ENCODE measurements at regions not wholly inside any gene's neighbourhood (a gene's known extent, or its start where the extent isn't known, plus 50 kb on each side); places are given as distances from the start of the nearest gene placed in this dataset.
A peak's percentile ranks its signal among the peaks of the same experiment; 100 is the strongest.

GRCh38 chr6:169165561-169166300 is 87.9 kb downstream of the THBS2 start:
- no peak overlapping the region for H2AK5ac ChIP-seq (ENCODE audit: low read length, severe bottlenecking)
- H3K36me3 ChIP-seq (ENCODE audit: control insufficient read depth in 1 of 2, insufficient read depth in 2 of 2, low read depth in 1 of 2, low read length in 2 of 2) = peaks cover 0 to 2% of the 10 kb centered on the region in 2 experiments
- H2BK12ac ChIP-seq (ENCODE audit: low read length in 2 of 2) = peak overlapping the region in 1 of 2 experiments; percentile 33
- no peak overlapping the region for H3K4ac ChIP-seq (ENCODE audit: low read depth in 1 of 2, low read length in 2 of 2)
- H2AFZ ChIP-seq (ENCODE audit: low read depth, low read length) = no peak overlapping the region
- WGBS = 85% methylated on average over 12 of the region's 12 CpGs
- H4K8ac ChIP-seq (ENCODE audit: low read length) = peak overlapping the region; percentile 14
- H3K23ac ChIP-seq (ENCODE audit: low read length in 2 of 2) = no peak overlapping the region
- H3K14ac ChIP-seq (ENCODE audit: low read length in 2 of 2) = no peak overlapping the region
- no peak overlapping the region for H2BK120ac ChIP-seq (ENCODE audit: low read depth, low read length)
- H4K91ac ChIP-seq (ENCODE audit: low read length) = no peak overlapping the region
- H3K9ac ChIP-seq (ENCODE audit: low read length) = no peak overlapping the region
- no peak overlapping the region for H3K4me2 ChIP-seq (ENCODE audit: low read length, poor library complexity, severe bottlenecking)
- H3K4me3 ChIP-seq (ENCODE audit: insufficient read depth in 1 of 2, low read depth in 1 of 2, low read length in 2 of 2) = no peak overlapping the region
- H3K18ac ChIP-seq (ENCODE audit: low read depth in 1 of 2, low read length in 2 of 2) = no peak overlapping the region
- H3K9me3 ChIP-seq (ENCODE audit: control insufficient read depth, low read length) = no peaks in the 10 kb centered on the region
- DNase-seq = no peak
- H3K27me3 ChIP-seq (ENCODE audit: control insufficient read depth in 1 of 2, insufficient read depth in 1 of 2, low read length in 2 of 2) = no peaks in the 10 kb centered on the region
- peaks cover 23% of the 10 kb centered on the region for H3K4me1 ChIP-seq (ENCODE audit: control insufficient read depth, insufficient read depth, low read depth, low read length)
- H2BK15ac ChIP-seq (ENCODE audit: low read depth, poor library complexity, severe bottlenecking) = no peak overlapping the region
- H2BK5ac ChIP-seq (ENCODE audit: low read depth, low read length, poor library complexity, severe bottlenecking) = no peak overlapping the region
- H3K79me1 ChIP-seq (replicated peaks; ENCODE audit: low read length, poor library complexity, severe bottlenecking) = no peaks in the 10 kb centered on the region
- H3K27ac ChIP-seq (ENCODE audit: low read length, poor library complexity, severe bottlenecking) = no peak overlapping the region

- H2AK5ac ChIP-seq (ENCODE audit: low read length, severe bottlenecking) = no peak overlapping the region
- no peak overlapping the region for H3K4me2 ChIP-seq (ENCODE audit: low read length, poor library complexity, severe bottlenecking)
- no peak for DNase-seq
- no peak overlapping the region for H3K4me3 ChIP-seq (ENCODE audit: insufficient read depth in 1 of 2, low read depth in 1 of 2, low read length in 2 of 2)
- H2BK15ac ChIP-seq (ENCODE audit: low read depth, poor library complexity, severe bottlenecking) = no peak overlapping the region
- no peak overlapping the region for H4K8ac ChIP-seq (ENCODE audit: low read length)
- peaks cover 23% of the 10 kb centered on the region for H3K4me1 ChIP-seq (ENCODE audit: control insufficient read depth, insufficient read depth, low read depth, low read length)
- no peak overlapping the region for H2BK120ac ChIP-seq (ENCODE audit: low read depth, low read length)
- no peak overlapping the region for H2AFZ ChIP-seq (ENCODE audit: low read depth, low read length)
- no peak overlapping the region for H2BK12ac ChIP-seq (ENCODE audit: low read length in 2 of 2)
- peaks cover 0 to 2% of the 10 kb centered on the region in 2 experiments for H3K36me3 ChIP-seq (ENCODE audit: control insufficient read depth in 1 of 2, insufficient read depth in 2 of 2, low read depth in 1 of 2, low read length in 2 of 2)
- no peaks in the 10 kb centered on the region for H3K27me3 ChIP-seq (ENCODE audit: control insufficient read depth in 1 of 2, insufficient read depth in 1 of 2, low read length in 2 of 2)
- H2BK5ac ChIP-seq (ENCODE audit: low read depth, low read length, poor library complexity, severe bottlenecking) = no peak overlapping the region
- H4K91ac ChIP-seq (ENCODE audit: low read length) = no peak overlapping the region
- H3K27ac ChIP-seq (ENCODE audit: low read length, poor library complexity, severe bottlenecking) = no peak overlapping the region
- H3K79me1 ChIP-seq (replicated peaks; ENCODE audit: low read length, poor library complexity, severe bottlenecking) = no peaks in the 10 kb centered on the region
- no peak overlapping the region for H3K18ac ChIP-seq (ENCODE audit: low read depth in 1 of 2, low read length in 2 of 2)
- H3K9me3 ChIP-seq (ENCODE audit: control insufficient read depth, low read length) = no peaks in the 10 kb centered on the region
- no peak overlapping the region for H3K9ac ChIP-seq (ENCODE audit: low read length)
- no peak overlapping the region for H3K23ac ChIP-seq (ENCODE audit: low read length in 2 of 2)
- H3K14ac ChIP-seq (ENCODE audit: low read length in 2 of 2) = no peak overlapping the region
- WGBS = 73% methylated on average over 3 of the region's 5 CpGs
- H3K4ac ChIP-seq (ENCODE audit: low read depth in 1 of 2, low read length in 2 of 2) = no peak overlapping the region
These were observed 88.7 kb downstream of the THBS2 start for GRCh38 chr6:169164986-169165385.

GRCh38 chr6:169164451-169164850 is 89.2 kb downstream of the THBS2 start:
- H3K9ac ChIP-seq (ENCODE audit: low read length) = no peak overlapping the region
- H2BK15ac ChIP-seq (ENCODE audit: low read depth, poor library complexity, severe bottlenecking) = no peak overlapping the region
- H3K4ac ChIP-seq (ENCODE audit: low read depth in 1 of 2, low read length in 2 of 2) = no peak overlapping the region
- H3K4me3 ChIP-seq (ENCODE audit: insufficient read depth in 1 of 2, low read depth in 1 of 2, low read length in 2 of 2) = no peak overlapping the region
- H3K23ac ChIP-seq (ENCODE audit: low read length in 2 of 2) = no peak overlapping the region
- no peaks in the 10 kb centered on the region for H3K27me3 ChIP-seq (ENCODE audit: control insufficient read depth in 1 of 2, insufficient read depth in 1 of 2, low read length in 2 of 2)
- WGBS = 94% methylated on average over 4 of the region's 5 CpGs
- H2AK5ac ChIP-seq (ENCODE audit: low read length, severe bottlenecking) = no peak overlapping the region
- no peak overlapping the region for H3K27ac ChIP-seq (ENCODE audit: low read length, poor library complexity, severe bottlenecking)
- no peaks in the 10 kb centered on the region for H3K79me1 ChIP-seq (replicated peaks; ENCODE audit: low read length, poor library complexity, severe bottlenecking)
- no peak overlapping the region for H3K18ac ChIP-seq (ENCODE audit: low read depth in 1 of 2, low read length in 2 of 2)
- no peak overlapping the region for H2AFZ ChIP-seq (ENCODE audit: low read depth, low read length)
- no peak overlapping the region for H4K8ac ChIP-seq (ENCODE audit: low read length)
- peaks cover 22% of the 10 kb centered on the region for H3K4me1 ChIP-seq (ENCODE audit: control insufficient read depth, insufficient read depth, low read depth, low read length)
- H3K36me3 ChIP-seq (ENCODE audit: control insufficient read depth in 1 of 2, insufficient read depth in 2 of 2, low read depth in 1 of 2, low read length in 2 of 2) = peaks cover 0 to 2% of the 10 kb centered on the region in 2 experiments
- no peak overlapping the region for H3K14ac ChIP-seq (ENCODE audit: low read length in 2 of 2)
- no peak for DNase-seq
- no peaks in the 10 kb centered on the region for H3K9me3 ChIP-seq (ENCODE audit: control insufficient read depth, low read length)
- no peak overlapping the region for H2BK12ac ChIP-seq (ENCODE audit: low read length in 2 of 2)
- no peak overlapping the region for H2BK5ac ChIP-seq (ENCODE audit: low read depth, low read length, poor library complexity, severe bottlenecking)
- H3K4me2 ChIP-seq (ENCODE audit: low read length, poor library complexity, severe bottlenecking) = no peak overlapping the region
- no peak overlapping the region for H2BK120ac ChIP-seq (ENCODE audit: low read depth, low read length)
- H4K91ac ChIP-seq (ENCODE audit: low read length) = no peak overlapping the region

GRCh38 chr6:169163411-169163901 is 90.2 kb downstream of the THBS2 start:
- no peak overlapping the region for H2BK5ac ChIP-seq (ENCODE audit: low read depth, low read length, poor library complexity, severe bottlenecking)
- no peak overlapping the region for H3K18ac ChIP-seq (ENCODE audit: low read depth in 1 of 2, low read length in 2 of 2)
- peaks cover 0 to 2% of the 10 kb centered on the region in 2 experiments for H3K36me3 ChIP-seq (ENCODE audit: control insufficient read depth in 1 of 2, insufficient read depth in 2 of 2, low read depth in 1 of 2, low read length in 2 of 2)
- no peak overlapping the region for H3K27ac ChIP-seq (ENCODE audit: low read length, poor library complexity, severe bottlenecking)
- no peak overlapping the region for H4K8ac ChIP-seq (ENCODE audit: low read length)
- no peak overlapping the region for H2BK15ac ChIP-seq (ENCODE audit: low read depth, poor library complexity, severe bottlenecking)
- H2BK12ac ChIP-seq (ENCODE audit: low read length in 2 of 2) = no peak overlapping the region
- H2AK5ac ChIP-seq (ENCODE audit: low read length, severe bottlenecking) = peak overlapping the region; percentile 17
- DNase-seq = peak; percentile 1
- no peaks in the 10 kb centered on the region for H3K27me3 ChIP-seq (ENCODE audit: control insufficient read depth in 1 of 2, insufficient read depth in 1 of 2, low read length in 2 of 2)
- H3K23ac ChIP-seq (ENCODE audit: low read length in 2 of 2) = no peak overlapping the region
- H3K4me2 ChIP-seq (ENCODE audit: low read length, poor library complexity, severe bottlenecking) = no peak overlapping the region
- no peaks in the 10 kb centered on the region for H3K79me1 ChIP-seq (replicated peaks; ENCODE audit: low read length, poor library complexity, severe bottlenecking)
- no peak overlapping the region for H2AFZ ChIP-seq (ENCODE audit: low read depth, low read length)
- no peak overlapping the region for H3K4ac ChIP-seq (ENCODE audit: low read depth in 1 of 2, low read length in 2 of 2)
- H3K9ac ChIP-seq (ENCODE audit: low read length) = peak overlapping the region; percentile 53
- no peak overlapping the region for H3K14ac ChIP-seq (ENCODE audit: low read length in 2 of 2)
- 89% methylated on average over 4 of the region's 4 CpGs for WGBS
- H2BK120ac ChIP-seq (ENCODE audit: low read depth, low read length) = no peak overlapping the region
- H3K4me1 ChIP-seq (ENCODE audit: control insufficient read depth, insufficient read depth, low read depth, low read length) = peaks cover 21% of the 10 kb centered on the region
- H3K9me3 ChIP-seq (ENCODE audit: control insufficient read depth, low read length) = no peaks in the 10 kb centered on the region
- no peak overlapping the region for H3K4me3 ChIP-seq (ENCODE audit: insufficient read depth in 1 of 2, low read depth in 1 of 2, low read length in 2 of 2)
- H4K91ac ChIP-seq (ENCODE audit: low read length) = no peak overlapping the region
